GM10248 (cell line): ENCODE measurements at regions not wholly inside any gene's neighbourhood (a gene's known extent, or its start where the extent isn't known, plus 50 kb on each side); places are given as distances from the start of the nearest gene placed in this dataset.

Experiments used
- CTCF ChIA-PET: fragments of 300-600 bp; sonication (Branson Sonifier 250); formaldehyde crosslinking; extraction: SDS; loops from one replicate; lab custom pipeline; 2021; ENCODE audit warnings: antibody characterized with exemption; lab: Yijun Ruan, JAX
- POLR2A ChIA-PET: fragments of 350-650 bp; sonication (Branson Sonifier 250); formaldehyde crosslinking; extraction: SDS; loops from one replicate; lab custom pipeline; 2020; ENCODE audit warnings: antibody characterized with exemption; lab: Yijun Ruan, JAX
- DNase-seq: peaks from one replicate; pipeline ENCODE4 v3.0.0; 2012; ENCODE audit errors: extremely low spot score
- TF ChIP-seq, protein P1 (sequence below): IDR thresholded peaks from 2 replicates; pipeline ENCODE4 v1.5.1; 2012; ENCODE audit warnings: mild to moderate bottlenecking, low read depth; ENCODE audit errors: extremely low read depth, missing control alignments, control extremely low read depth

DNA sequence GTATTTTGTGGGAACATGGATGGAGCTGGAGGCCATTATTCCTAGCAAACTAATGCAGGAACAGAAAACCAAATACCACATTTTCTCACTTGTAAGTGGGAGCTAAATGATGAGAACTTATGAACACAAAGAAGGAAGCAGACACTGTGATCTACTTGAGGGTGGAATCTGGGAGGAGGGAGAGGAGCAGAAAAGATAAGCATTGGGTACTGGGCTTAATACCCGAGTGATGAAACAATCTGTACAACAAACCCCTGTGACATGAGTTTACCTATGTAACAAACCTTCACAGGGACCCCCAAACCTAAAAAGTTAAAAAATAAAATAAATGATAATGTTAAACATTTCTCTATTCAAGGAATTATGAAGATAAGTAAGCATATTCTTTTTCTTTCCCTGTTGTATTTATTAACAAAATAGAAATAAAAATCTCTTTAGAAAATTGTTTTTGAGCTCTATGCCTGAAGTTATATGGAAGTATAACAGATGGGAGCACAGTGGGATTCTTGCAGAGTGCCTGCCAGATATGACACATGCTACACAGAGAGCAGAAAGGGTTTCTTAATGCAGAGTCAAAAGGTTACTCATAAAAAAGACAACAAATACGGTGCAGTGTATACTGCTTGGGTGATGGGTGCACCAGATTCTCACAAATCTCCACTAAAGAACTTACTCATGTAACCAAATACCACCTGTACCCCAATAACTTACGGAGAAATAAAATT, 52.0 kb upstream of the SYNE2 start:
- ChIA-PET CTCF (interaction anchor here (0.7 to 7.0 kb wide), 12 partner anchors 21 to 505 kb away, joined by 3 to 65 read pairs (median 4); partner anchors contain the start of gene ESR2), POLR2A (no interaction called here)
- TF ChIP-seq, protein P1, sequence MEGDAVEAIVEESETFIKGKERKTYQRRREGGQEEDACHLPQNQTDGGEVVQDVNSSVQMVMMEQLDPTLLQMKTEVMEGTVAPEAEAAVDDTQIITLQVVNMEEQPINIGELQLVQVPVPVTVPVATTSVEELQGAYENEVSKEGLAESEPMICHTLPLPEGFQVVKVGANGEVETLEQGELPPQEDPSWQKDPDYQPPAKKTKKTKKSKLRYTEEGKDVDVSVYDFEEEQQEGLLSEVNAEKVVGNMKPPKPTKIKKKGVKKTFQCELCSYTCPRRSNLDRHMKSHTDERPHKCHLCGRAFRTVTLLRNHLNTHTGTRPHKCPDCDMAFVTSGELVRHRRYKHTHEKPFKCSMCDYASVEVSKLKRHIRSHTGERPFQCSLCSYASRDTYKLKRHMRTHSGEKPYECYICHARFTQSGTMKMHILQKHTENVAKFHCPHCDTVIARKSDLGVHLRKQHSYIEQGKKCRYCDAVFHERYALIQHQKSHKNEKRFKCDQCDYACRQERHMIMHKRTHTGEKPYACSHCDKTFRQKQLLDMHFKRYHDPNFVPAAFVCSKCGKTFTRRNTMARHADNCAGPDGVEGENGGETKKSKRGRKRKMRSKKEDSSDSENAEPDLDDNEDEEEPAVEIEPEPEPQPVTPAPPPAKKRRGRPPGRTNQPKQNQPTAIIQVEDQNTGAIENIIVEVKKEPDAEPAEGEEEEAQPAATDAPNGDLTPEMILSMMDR, result no peak
- DNase-seq, result no peak
